OCI-LY1 (cell line): ENCODE measurements at regions not wholly inside any gene's neighbourhood (a gene's known extent, or its start where the extent isn't known, plus 50 kb on each side); places are given as distances from the start of the nearest gene placed in this dataset.

Source experiments
- EZH2 ChIP-seq: fragments of 200-600 bp; sonication (generic), shearing (Covaris generic); IDR thresholded peaks from 2 replicates; pipeline ENCODE4 v1.8.0; 2017; ENCODE audit warnings: borderline replicate concordance, mixed run types, mild to moderate bottlenecking, antibody characterized with exemption, low read length, moderate library complexity, mixed read lengths
- TF ChIP-seq, protein P1 (sequence below): fragments of 200-600 bp; sonication (generic), shearing (Covaris generic); IDR thresholded peaks from 2 replicates; pipeline ENCODE4 v1.5.1; 2017; ENCODE audit warnings: mild to moderate bottlenecking, antibody characterized with exemption, low read length, moderate library complexity, mixed read lengths

DNA sequence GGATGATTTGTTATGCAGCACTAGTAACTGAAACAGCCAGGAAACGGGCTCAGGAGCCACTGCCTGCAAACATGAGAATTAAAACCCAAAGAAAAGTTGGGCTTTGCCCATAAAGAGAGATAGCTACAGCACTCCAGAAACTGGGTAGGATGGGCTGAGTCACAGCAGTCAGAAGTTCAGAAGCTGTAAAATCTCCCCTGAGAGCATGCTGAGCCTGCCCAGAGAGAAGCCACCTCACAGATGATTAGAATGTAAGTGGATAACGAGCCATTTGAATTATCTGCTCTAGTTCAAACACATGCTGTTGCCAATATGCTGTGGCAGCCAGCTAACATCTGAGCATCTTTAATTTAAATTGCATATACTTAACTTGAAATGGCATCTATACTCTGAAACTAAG is 388.1 kb upstream of the ACVR2A start:
- TF ChIP-seq, protein P1, sequence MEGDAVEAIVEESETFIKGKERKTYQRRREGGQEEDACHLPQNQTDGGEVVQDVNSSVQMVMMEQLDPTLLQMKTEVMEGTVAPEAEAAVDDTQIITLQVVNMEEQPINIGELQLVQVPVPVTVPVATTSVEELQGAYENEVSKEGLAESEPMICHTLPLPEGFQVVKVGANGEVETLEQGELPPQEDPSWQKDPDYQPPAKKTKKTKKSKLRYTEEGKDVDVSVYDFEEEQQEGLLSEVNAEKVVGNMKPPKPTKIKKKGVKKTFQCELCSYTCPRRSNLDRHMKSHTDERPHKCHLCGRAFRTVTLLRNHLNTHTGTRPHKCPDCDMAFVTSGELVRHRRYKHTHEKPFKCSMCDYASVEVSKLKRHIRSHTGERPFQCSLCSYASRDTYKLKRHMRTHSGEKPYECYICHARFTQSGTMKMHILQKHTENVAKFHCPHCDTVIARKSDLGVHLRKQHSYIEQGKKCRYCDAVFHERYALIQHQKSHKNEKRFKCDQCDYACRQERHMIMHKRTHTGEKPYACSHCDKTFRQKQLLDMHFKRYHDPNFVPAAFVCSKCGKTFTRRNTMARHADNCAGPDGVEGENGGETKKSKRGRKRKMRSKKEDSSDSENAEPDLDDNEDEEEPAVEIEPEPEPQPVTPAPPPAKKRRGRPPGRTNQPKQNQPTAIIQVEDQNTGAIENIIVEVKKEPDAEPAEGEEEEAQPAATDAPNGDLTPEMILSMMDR, result no peak
- no peak for TF ChIP-seq EZH2
